GM13977 (cell line): ENCODE measurements at regions not wholly inside any gene's neighbourhood (a gene's known extent, or its start where the extent isn't known, plus 50 kb on each side); places are given as distances from the start of the nearest gene placed in this dataset.

Experiments
- DNase-seq: peaks from one replicate; pipeline ENCODE4 v3.0.0; 2012; ENCODE audit warnings: low spot score
- CTCF ChIP-seq: IDR thresholded peaks from 2 replicates; pipeline ENCODE4 v1.5.1; 2012; ENCODE audit warnings: mild to moderate bottlenecking, control low read depth; ENCODE audit not compliant: insufficient read depth; ENCODE audit errors: extremely low read depth, missing control alignments
- in situ Hi-C: fragments of 300-500 bp; cut with MboI; formaldehyde crosslinking; loops from one replicate; pipeline ENCODE4 v1.12.0; 2022; ENCODE audit warnings: low sequenced_read_pairs, low pct_unique_long_range_greater_than_20kb, mixed read lengths, inconsistent platforms; ENCODE audit not compliant: unreplicated experiment

- in situ Hi-C loops, result no loop called here
- no peak for TF ChIP-seq CTCF
- DNase-seq, result no peak
Observed at GRCh38 chr10:78634835-78635234, 433.9 kb upstream of the ZMIZ1 start.

GRCh38 chr10:78639629-78640028 is 429.1 kb upstream of the ZMIZ1 start:
- no peak for TF ChIP-seq CTCF
- in situ Hi-C loops, result no loop called here
- no peak for DNase-seq

- in situ Hi-C loops, result no loop called here
- DNase-seq, result no peak
- no peak for TF ChIP-seq CTCF
Observed at GRCh38 chr10:78640796-78641636, 427.8 kb upstream of the ZMIZ1 start.

- TF ChIP-seq CTCF, result no peak
- in situ Hi-C loops, result no loop called here
- no peak for DNase-seq
Observed at GRCh38 chr10:78641693-78642092, 427.1 kb upstream of the ZMIZ1 start.

GRCh38 chr10:78642269-78642816 is 426.4 kb upstream of the ZMIZ1 start:
- TF ChIP-seq CTCF, result no peak
- in situ Hi-C loops, result no loop called here
- DNase-seq, result no peak

- in situ Hi-C loops, result no loop called here
- DNase-seq, result no peak
- TF ChIP-seq CTCF, result no peak
Observed at GRCh38 chr10:78643513-78643912, 425.3 kb upstream of the ZMIZ1 start.
